ENCODE measurements at regions not wholly inside any gene's neighbourhood (a gene's known extent, or its start where the extent isn't known, plus 50 kb on each side); places are given as distances from the start of the nearest gene placed in this dataset.

GRCh38 chr2:163351966-163352365 is 383.8 kb downstream of the FIGN start:
- Histone ChIP-seq H4K20me1 (ENCODE audit: insufficient read depth) (no peaks in the 10 kb centered on the region), H3K4me3 (ENCODE audit: low read length) (no peak overlapping the region), H3F3A (ENCODE audit: insufficient read depth, low read length, poor library complexity, severe bottlenecking) (no peaks in the 10 kb centered on the region), H3K36me3 (ENCODE audit: insufficient read depth, low read length) (no peaks in the 10 kb centered on the region), H3K4me2 (ENCODE audit: low read length) (no peak overlapping the region), H3K9me3 (ENCODE audit: low read length) (no peaks in the 10 kb centered on the region), H3K79me2 (replicated peaks; ENCODE audit: insufficient read depth, low read length) (no peaks in the 10 kb centered on the region), H3K27me3 (ENCODE audit: insufficient read depth, low read depth, low read length) (peaks cover 3% of the 10 kb centered on the region), H3K9me2 (ENCODE audit: insufficient read depth, low read length) (no peaks in the 10 kb centered on the region), H3K9ac (ENCODE audit: low read length) (no peak overlapping the region), H3K27ac (ENCODE audit: low read length) (no peak overlapping the region), H2AFZ (ENCODE audit: low read depth, low read length) (no peak overlapping the region)
- TF ChIP-seq CTCF (IDR thresholded peaks at IDR 0.05; ENCODE audit: poor library complexity, severe bottlenecking) = no peak
- no peak for TF ChIP-seq MXI1 (conservative IDR thresholded peaks at IDR 0.05; ENCODE audit: poor library complexity, severe bottlenecking)
- TF ChIP-seq EZH2 (IDR thresholded peaks at IDR 0.05; ENCODE audit: borderline replicate concordance, insufficient read depth, low read length, poor library complexity, severe bottlenecking) = no peak
- TF ChIP-seq REST (IDR thresholded peaks at IDR 0.05; ENCODE audit: borderline replicate concordance) = no peak
- no peak for TF ChIP-seq RAD21 (conservative IDR thresholded peaks at IDR 0.05)
- TF ChIP-seq TAF1 (IDR thresholded peaks at IDR 0.05; ENCODE audit: low read depth) = no peak
- no peak for TF ChIP-seq SMC3 (conservative IDR thresholded peaks at IDR 0.05; ENCODE audit: poor library complexity)
- no peak for TF ChIP-seq EP300 (conservative IDR thresholded peaks at IDR 0.05; ENCODE audit: poor library complexity, severe bottlenecking)
- TF ChIP-seq POLR2AphosphoS5 (IDR thresholded peaks at IDR 0.05) = no peak

GRCh38 chr2:163351143-163351542 is 384.7 kb downstream of the FIGN start:
- Histone ChIP-seq H3K27me3 (ENCODE audit: insufficient read depth, low read depth, low read length) (peaks cover 3% of the 10 kb centered on the region), H3K36me3 (ENCODE audit: insufficient read depth, low read length) (no peaks in the 10 kb centered on the region), H3F3A (ENCODE audit: insufficient read depth, low read length, poor library complexity, severe bottlenecking) (no peaks in the 10 kb centered on the region), H2AFZ (ENCODE audit: low read depth, low read length) (no peak overlapping the region), H3K9me3 (ENCODE audit: low read length) (no peaks in the 10 kb centered on the region), H3K4me3 (ENCODE audit: low read length) (no peak overlapping the region), H3K9ac (ENCODE audit: low read length) (no peak overlapping the region), H3K4me2 (ENCODE audit: low read length) (no peak overlapping the region), H4K20me1 (ENCODE audit: insufficient read depth) (no peaks in the 10 kb centered on the region), H3K27ac (ENCODE audit: low read length) (no peak overlapping the region), H3K9me2 (ENCODE audit: insufficient read depth, low read length) (no peaks in the 10 kb centered on the region), H3K79me2 (replicated peaks; ENCODE audit: insufficient read depth, low read length) (no peaks in the 10 kb centered on the region)
- no peak for TF ChIP-seq RAD21 (conservative IDR thresholded peaks at IDR 0.05)
- TF ChIP-seq SMC3 (conservative IDR thresholded peaks at IDR 0.05; ENCODE audit: poor library complexity) = no peak
- TF ChIP-seq POLR2AphosphoS5 (IDR thresholded peaks at IDR 0.05) = no peak
- no peak for TF ChIP-seq EZH2 (IDR thresholded peaks at IDR 0.05; ENCODE audit: borderline replicate concordance, insufficient read depth, low read length, poor library complexity, severe bottlenecking)
- TF ChIP-seq TAF1 (IDR thresholded peaks at IDR 0.05; ENCODE audit: low read depth) = no peak
- no peak for TF ChIP-seq REST (IDR thresholded peaks at IDR 0.05; ENCODE audit: borderline replicate concordance)
- no peak for TF ChIP-seq CTCF (IDR thresholded peaks at IDR 0.05; ENCODE audit: poor library complexity, severe bottlenecking)
- TF ChIP-seq MXI1 (conservative IDR thresholded peaks at IDR 0.05; ENCODE audit: poor library complexity, severe bottlenecking) = no peak
- no peak for TF ChIP-seq EP300 (conservative IDR thresholded peaks at IDR 0.05; ENCODE audit: poor library complexity, severe bottlenecking)
